Kidney (tissue), 13 donors: ENCODE measurements at regions not wholly inside any gene's neighbourhood (a gene's known extent, or its start where the extent isn't known, plus 50 kb on each side); places are given as distances from the start of the nearest gene placed in this dataset.

ENCODE experiments used
- DNase-seq, 5 donors: peaks; one replicate each; pipeline ENCODE4 v3.0.0-alpha.2; 2013 to 2020
- FAIRE-seq: peaks from 2 replicates; lab custom pipeline; 2012; peaks lifted over from hg19 to GRCh38; lab: Jason Lieb, UNC
- H3K27ac ChIP-seq, 2 donors: one replicate each; pipeline ENCODE4 v1.7.0; 2013; ENCODE audit warnings: low read depth in 2 of 2, low read length in 2 of 2, inconsistent platforms in 1 of 2
- H3K27me3 ChIP-seq: one replicate; pipeline ENCODE4 v1.7.1; 2013; ENCODE audit warnings: low read length, inconsistent platforms; ENCODE audit not compliant: control insufficient read depth, insufficient read depth
- H3K36me3 ChIP-seq, 3 donors: one replicate each; pipeline versions ENCODE4 v1.7.0 to v1.7.1; 2013; ENCODE audit warnings: low read length in 3 of 3, control low read depth in 1 of 3, inconsistent platforms in 1 of 3; ENCODE audit not compliant: insufficient read depth in 3 of 3, control insufficient read depth in 2 of 3
- H3K4me1 ChIP-seq, 3 donors: one replicate each; pipeline versions ENCODE4 v1.7.0 to v1.7.1; 2013; ENCODE audit warnings: low read length in 3 of 3, inconsistent platforms in 1 of 3, low read depth in 1 of 3; ENCODE audit not compliant: control insufficient read depth in 2 of 3, insufficient read depth in 2 of 3
- H3K4me3 ChIP-seq, 3 donors: one replicate each; pipeline versions ENCODE4 v1.7.0 to v1.8.1; 2013; ENCODE audit warnings: low read length in 3 of 3, control low read depth in 1 of 3, inconsistent platforms in 1 of 3
- H3K9ac ChIP-seq, 3 donors: one replicate each; pipeline versions ENCODE4 v1.7.0 to v1.7.1; 2013; ENCODE audit warnings: low read length in 3 of 3, control low read depth in 1 of 3, inconsistent platforms in 1 of 3
- H3K9me3 ChIP-seq, 3 donors: one replicate each; pipeline versions ENCODE4 v1.7.0 to v1.7.1; 2013; ENCODE audit warnings: low read length in 3 of 3, control low read depth in 1 of 3, inconsistent platforms in 1 of 3; ENCODE audit not compliant: control insufficient read depth in 2 of 3, insufficient read depth in 1 of 3
- intact Hi-C: fragments of 100-400 bp; cut with DNase I; formaldehyde crosslinking; loops from one replicate; pipeline ENCODE4 v1.11.1; 2022
- TF ChIP-seq, protein P1 (sequence below): IDR thresholded peaks from 3 replicates; pipeline ENCODE4 v1.5.1; 2012; ENCODE audit warnings: mild to moderate bottlenecking, moderate library complexity, borderline replicate concordance; ENCODE audit not compliant: insufficient read depth; ENCODE audit errors: extremely low read depth
- donor health status: control.
- donor health status: control.
- donor health status: control.
- donor health status: control.
- donor health status: control.
- donor health status: DM: yes; HTN: yes; CAD: no.
- donor health status: Normal renal cell carcinoma (clear cell type).

- no peaks in the 10 kb centered on the region for H3K9me3 ChIP-seq
- peak in 2 of 5 donors; percentile 36 to 37 for DNase-seq
- H3K9ac ChIP-seq, result no peak overlapping the region
- H3K4me3 ChIP-seq, result no peak overlapping the region
- TF ChIP-seq, protein P1, sequence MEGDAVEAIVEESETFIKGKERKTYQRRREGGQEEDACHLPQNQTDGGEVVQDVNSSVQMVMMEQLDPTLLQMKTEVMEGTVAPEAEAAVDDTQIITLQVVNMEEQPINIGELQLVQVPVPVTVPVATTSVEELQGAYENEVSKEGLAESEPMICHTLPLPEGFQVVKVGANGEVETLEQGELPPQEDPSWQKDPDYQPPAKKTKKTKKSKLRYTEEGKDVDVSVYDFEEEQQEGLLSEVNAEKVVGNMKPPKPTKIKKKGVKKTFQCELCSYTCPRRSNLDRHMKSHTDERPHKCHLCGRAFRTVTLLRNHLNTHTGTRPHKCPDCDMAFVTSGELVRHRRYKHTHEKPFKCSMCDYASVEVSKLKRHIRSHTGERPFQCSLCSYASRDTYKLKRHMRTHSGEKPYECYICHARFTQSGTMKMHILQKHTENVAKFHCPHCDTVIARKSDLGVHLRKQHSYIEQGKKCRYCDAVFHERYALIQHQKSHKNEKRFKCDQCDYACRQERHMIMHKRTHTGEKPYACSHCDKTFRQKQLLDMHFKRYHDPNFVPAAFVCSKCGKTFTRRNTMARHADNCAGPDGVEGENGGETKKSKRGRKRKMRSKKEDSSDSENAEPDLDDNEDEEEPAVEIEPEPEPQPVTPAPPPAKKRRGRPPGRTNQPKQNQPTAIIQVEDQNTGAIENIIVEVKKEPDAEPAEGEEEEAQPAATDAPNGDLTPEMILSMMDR, result no peak
- H3K27ac ChIP-seq, result peak overlapping the region; percentile 7 to 56
- intact Hi-C loops, result no loop called here
- H3K27me3 ChIP-seq, result no peaks in the 10 kb centered on the region
- H3K4me1 ChIP-seq, result peaks cover 0 to 11% (median 0%) of the 10 kb centered on the region in 3 donors
- H3K36me3 ChIP-seq, result no peaks in the 10 kb centered on the region
- no peak for FAIRE-seq
Observed at GRCh38 chr1:116255486-116256285, 117.4 kb upstream of the ATP1A1 start.

GRCh38 chr1:116256286-116256649 lies 116.8 kb upstream of the ATP1A1 start:
- Histone ChIP-seq H3K27ac (no peak overlapping the region), H3K9me3 (no peaks in the 10 kb centered on the region), H3K27me3 (no peaks in the 10 kb centered on the region), H3K36me3 (no peaks in the 10 kb centered on the region), H3K4me3 (no peak overlapping the region), H3K4me1 (peaks cover 0 to 11% (median 0%) of the 10 kb centered on the region in 3 donors), H3K9ac (no peak overlapping the region)
- DNase-seq (peak in 2 of 5 donors; percentile 53 to 57), FAIRE-seq (no peak)
- TF ChIP-seq, protein P1, result no peak
- intact Hi-C loops, result no loop called here

DNA sequence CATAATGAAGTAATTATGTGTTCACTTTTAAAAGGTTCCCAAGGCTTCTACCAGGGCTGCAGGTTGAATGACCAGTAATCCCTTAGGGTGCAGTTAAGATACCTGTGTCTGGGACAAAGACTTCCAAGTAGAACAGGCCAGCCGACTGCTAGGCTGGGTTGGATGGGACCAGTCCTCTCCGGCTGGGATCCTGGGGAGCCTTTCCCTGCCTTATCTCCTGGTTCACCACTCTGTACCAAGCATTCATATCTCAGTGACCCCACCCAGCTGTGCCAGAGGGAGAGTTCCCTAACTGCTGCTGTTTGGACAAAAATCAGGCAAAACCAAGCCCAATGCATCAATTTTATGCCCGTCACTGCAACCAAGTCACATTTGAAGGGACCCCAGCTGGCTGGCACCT lies 116.2 kb upstream of the ATP1A1 start:
- DNase-seq, result no peak
- FAIRE-seq, result no peak
- no peak overlapping the region for H3K4me3 ChIP-seq

More for the DNA sequence above, 116.2 kb upstream of the ATP1A1 start:
- Histone ChIP-seq H3K27me3 (no peaks in the 10 kb centered on the region), H3K27ac (no peak overlapping the region), H3K9me3 (no peaks in the 10 kb centered on the region), H3K9ac (no peak overlapping the region), H3K36me3 (no peaks in the 10 kb centered on the region), H3K4me1 (peaks cover 0 to 11% (median 0%) of the 10 kb centered on the region in 3 donors)
- intact Hi-C loops, result no loop called here
- TF ChIP-seq, protein P1, result no peak
